ENCODE measurements at regions not wholly inside any gene's neighbourhood (a gene's known extent, or its start where the extent isn't known, plus 50 kb on each side); places are given as distances from the start of the nearest gene placed in this dataset.
"Not testable (repeated sequence)": the region's sequence is repeated elsewhere in the genome, so short reads cannot be mapped to it uniquely, and the experiment has no call there.

GRCh38 chr2:82752396-82752795, 1706.7 kb downstream of the SUCLG1 start:
- no peak for DNase-seq

- DNase-seq = no peak
These were observed 1710.4 kb downstream of the SUCLG1 start for GRCh38 chr2:82748653-82749052.

GRCh38 chr2:82740527-82740926, 1718.6 kb downstream of the SUCLG1 start:
- no peak for DNase-seq

- not testable (repeated sequence) for DNase-seq
These were observed 1721.1 kb downstream of the SUCLG1 start for GRCh38 chr2:82737965-82738364.

- no peak for DNase-seq
These were observed 1723.7 kb downstream of the SUCLG1 start for GRCh38 chr2:82735336-82735735.

- DNase-seq = no peak
These were observed 1727.3 kb downstream of the SUCLG1 start for GRCh38 chr2:82731824-82732223.

GRCh38 chr2:82730811-82731210, 1728.3 kb downstream of the SUCLG1 start:
- DNase-seq = no peak

- no peak for DNase-seq
These were observed 1731.0 kb downstream of the SUCLG1 start for GRCh38 chr2:82728090-82728489.

- no peak for DNase-seq
These were observed 1750.4 kb downstream of the SUCLG1 start for GRCh38 chr2:82708681-82709080.

GRCh38 chr2:82697231-82697630, 1761.8 kb downstream of the SUCLG1 start:
- DNase-seq = no peak

GRCh38 chr2:82694431-82694830, 1764.6 kb downstream of the SUCLG1 start:
- no peak for DNase-seq

GRCh38 chr2:82690757-82691411, 1768.2 kb downstream of the SUCLG1 start:
- DNase-seq = no peak

GRCh38 chr2:82675186-82675585, 1783.9 kb downstream of the SUCLG1 start:
- no peak for DNase-seq

GRCh38 chr2:82674652-82675051, 1784.4 kb downstream of the SUCLG1 start:
- DNase-seq = no peak

GRCh38 chr2:82667491-82667890, 1791.6 kb downstream of the SUCLG1 start:
- no peak for DNase-seq

- DNase-seq = no peak
These were observed 1793.4 kb downstream of the SUCLG1 start for GRCh38 chr2:82665691-82666090.

GRCh38 chr2:82657106-82657505, 1802.0 kb downstream of the SUCLG1 start:
- DNase-seq = no peak

GRCh38 chr2:82656420-82656819, 1802.7 kb downstream of the SUCLG1 start:
- no peak for DNase-seq

GRCh38 chr2:82652117-82652516, 1807.0 kb downstream of the SUCLG1 start:
- DNase-seq = no peak

- no peak for DNase-seq
These were observed 1809.0 kb downstream of the SUCLG1 start for GRCh38 chr2:82650038-82650437.

GRCh38 chr2:82641598-82642180, 1817.4 kb downstream of the SUCLG1 start:
- no peak for DNase-seq

GRCh38 chr2:82636402-82637020, 1822.6 kb downstream of the SUCLG1 start:
- no peak for DNase-seq

GRCh38 chr2:82599021-82599420, 1860.1 kb downstream of the SUCLG1 start:
- no peak for DNase-seq

- DNase-seq = no peak
These were observed 1862.5 kb downstream of the SUCLG1 start for GRCh38 chr2:82596581-82596980.

GRCh38 chr2:82591718-82592117, 1867.4 kb downstream of the SUCLG1 start:
- no peak for DNase-seq
